Limb (tissue), 2 donors: ENCODE measurements at regions not wholly inside any gene's neighbourhood (a gene's known extent, or its start where the extent isn't known, plus 50 kb on each side); places are given as distances from the start of the nearest gene placed in this dataset.

Experiments used
- DNase-seq, 2 donors: peaks; one replicate each; pipeline ENCODE4 v3.0.0-alpha.2; 2016; ENCODE audit errors: extremely low spot score in 2 of 2

DNA sequence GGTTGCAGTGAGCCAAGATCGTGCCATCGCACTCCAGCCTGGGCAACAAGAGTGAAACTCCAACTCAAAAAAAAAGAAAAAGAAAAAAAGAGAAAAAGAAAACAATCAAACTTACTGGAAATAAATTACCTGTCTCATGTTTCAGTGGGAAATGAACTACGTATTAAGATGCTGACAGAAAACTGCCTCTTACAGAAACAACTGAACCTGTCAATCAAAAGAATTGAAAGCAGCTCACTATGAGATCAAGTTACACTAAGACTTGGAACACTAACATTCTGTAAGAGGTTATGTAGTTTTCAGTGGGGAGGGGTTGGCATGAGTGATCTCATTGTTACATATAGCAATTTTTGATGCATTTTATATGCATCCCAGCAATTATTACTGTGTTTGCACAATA lies 64.4 kb upstream of the SPATA31E1 start:
- DNase-seq = peak in 1 of 2 donors; percentile 26

DNA sequence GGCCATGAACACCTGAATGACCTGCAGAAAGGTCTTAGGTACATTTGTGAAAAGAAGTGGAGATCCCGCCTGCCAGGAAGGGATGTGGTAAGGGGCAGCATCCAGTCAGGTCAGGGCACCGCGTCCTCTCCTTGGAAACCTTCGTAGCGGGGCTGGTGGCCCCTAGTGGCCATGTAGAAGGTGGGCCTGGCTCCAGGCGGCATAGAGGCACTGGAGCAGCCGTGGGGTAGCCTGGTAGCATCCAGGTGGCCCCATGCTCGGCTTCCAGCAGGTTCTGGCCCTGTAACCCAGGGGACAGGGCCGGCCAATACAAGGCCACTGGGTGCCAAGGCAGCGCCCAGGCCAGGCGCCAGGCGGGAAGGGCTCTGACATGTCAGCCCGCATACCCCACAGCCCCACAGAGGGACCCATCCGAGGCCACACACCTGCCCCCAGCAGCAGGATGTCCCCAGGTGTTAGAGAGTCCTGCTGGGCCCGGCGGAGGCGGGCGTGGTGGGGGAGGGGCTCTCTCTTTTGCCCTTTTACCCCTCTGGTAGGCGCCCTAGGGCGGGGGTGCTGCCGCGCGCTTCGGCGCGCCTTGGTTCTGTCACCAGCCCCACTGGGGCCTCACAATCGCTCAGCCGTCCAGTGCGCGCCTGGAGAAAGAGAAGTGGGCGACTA lies 58.3 kb upstream of the SPATA31E1 start:
- no peak for DNase-seq

DNA sequence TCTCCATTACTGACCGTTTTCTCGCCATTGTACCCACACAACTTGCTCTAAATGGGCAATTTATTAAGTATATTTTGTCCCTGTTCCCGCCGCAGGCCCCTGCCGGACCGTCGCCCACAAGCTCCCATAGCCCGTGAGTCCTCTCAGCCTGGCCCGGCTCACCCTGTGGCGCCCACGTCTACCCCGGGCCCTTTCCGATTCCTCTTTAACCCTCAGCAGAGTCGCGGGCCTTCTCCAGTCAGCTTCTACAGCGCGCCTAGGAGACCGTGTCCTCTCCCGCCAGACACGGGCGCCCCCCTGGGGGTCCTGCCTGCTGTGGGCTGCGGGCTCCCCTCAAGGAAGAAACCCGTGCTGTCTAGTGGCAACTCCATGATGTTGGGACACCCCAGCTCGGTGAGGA lies 57.8 kb upstream of the SPATA31E1 start:
- DNase-seq = no peak

DNA sequence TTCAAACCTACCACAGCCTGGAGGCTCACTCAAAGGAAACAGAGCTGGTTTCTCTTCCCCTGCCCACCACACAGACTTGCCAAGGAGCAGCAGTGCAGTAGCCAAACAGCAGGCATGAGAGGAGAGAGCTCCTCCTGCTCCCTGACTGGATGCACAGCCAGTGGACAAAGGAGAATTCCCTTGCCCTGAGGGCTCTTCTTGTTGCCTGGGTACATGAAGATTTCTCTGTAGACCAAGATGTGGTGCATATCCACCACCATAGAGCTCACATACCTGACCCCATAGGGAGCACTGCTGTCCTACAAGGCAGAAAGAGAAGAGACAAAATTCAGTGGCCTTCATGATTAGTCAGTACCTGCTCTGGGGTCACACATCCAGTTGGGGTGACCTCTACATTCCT lies 56.3 kb upstream of the SPATA31E1 start:
- no peak for DNase-seq

DNA sequence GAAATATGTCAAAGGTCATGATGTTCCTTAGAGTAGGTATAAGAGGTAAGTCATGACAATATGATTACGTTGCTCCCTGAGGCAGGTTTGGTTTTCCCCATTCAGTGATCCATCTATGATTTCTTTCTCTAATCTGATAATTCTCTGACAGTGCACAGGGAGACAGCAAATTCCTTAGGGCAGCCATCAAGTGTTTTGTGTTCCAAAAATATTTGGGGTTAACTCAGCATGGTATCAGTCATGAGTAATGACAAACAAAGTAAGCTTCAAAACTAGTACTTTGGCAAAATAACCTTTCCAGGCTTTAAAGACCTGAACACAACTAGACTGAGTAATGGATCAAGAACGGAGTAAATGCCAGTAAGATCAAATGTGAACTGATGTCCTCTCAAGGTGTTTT lies 55.3 kb upstream of the SPATA31E1 start:
- no peak for DNase-seq

DNA sequence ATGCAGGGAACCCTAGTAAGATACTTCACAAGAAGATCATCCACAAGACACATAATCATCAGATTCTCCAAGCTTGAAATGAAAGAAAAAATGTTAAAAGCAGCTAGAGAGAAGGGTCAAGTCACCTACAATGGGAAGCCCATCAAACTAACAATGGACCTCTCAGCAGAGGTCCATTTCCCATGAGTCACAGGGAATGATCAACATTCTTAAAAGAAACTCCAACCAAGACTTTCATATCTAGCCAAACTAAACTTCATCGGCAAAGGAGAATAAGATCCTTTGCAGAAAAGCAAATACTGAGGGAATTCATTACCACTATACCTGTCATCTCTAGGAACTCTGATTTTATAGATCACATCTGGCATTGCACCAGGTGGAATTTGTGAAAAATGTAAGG lies 52.9 kb upstream of the SPATA31E1 start:
- no peak for DNase-seq

DNA sequence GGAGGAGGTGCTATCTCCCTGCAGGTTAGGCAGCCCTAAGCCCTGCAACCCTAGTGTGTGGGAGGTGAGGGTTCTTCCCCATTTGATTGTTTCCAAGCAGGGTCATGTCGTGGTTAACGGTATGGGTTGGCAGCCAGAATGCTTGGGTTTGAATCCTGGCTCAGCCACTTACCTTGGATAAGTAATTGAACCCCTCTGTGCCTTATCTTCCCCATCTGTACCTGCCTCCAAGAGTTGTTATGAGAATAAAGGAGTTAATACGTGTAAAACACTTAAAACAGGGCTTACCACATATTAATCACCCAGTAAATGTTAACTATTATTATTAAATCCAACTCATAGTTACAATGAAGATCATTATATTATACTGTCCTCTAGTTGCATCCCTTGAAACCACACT lies 52.2 kb upstream of the SPATA31E1 start:
- no peak for DNase-seq

DNA sequence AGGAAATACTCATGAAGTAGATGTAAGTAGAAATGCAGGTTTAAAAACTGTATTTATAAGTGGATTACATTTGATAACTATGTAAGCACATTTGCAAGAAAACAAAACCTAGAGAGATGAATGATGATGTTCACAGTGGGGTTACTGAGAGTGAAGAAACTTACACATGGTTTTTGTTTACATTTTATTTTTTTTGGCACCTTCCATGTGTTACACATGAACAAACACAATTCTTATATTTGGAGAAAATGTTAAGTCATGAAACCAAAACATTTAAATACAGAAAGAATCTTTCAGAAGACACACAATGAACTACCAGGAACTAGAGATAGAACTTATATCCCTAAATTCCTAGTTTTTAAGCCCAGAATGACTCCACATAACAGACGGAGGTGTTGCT lies 51.5 kb upstream of the SPATA31E1 start:
- no peak for DNase-seq
